SW 1271 (cell line): ENCODE measurements at regions not wholly inside any gene's neighbourhood (a gene's known extent, or its start where the extent isn't known, plus 50 kb on each side); places are given as distances from the start of the nearest gene placed in this dataset.

Experiments
- DNase-seq, 2 experiments: peaks; one replicate each; lab custom pipeline; 2025; lab: John Stamatoyannopoulos, UW

DNA sequence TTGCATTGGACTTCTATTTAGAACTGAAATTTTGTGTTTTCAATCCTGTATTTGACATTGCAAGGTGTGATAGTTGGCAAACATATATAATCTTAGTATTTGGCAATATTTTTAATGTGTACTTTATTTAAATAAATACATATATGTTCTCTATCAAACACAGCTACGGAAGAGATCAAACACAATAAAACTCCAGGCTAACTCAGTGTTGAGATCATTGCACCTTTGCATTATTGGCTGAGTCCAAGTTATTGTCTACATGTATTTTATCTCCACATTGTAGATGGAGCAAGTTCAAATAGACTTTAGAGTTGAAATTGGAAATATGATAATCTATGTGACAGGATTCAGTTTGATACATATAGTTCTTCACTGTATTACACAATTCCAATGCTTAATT lies 176.7 kb downstream of the ST6GAL2 start:
- no peak for DNase-seq

DNA sequence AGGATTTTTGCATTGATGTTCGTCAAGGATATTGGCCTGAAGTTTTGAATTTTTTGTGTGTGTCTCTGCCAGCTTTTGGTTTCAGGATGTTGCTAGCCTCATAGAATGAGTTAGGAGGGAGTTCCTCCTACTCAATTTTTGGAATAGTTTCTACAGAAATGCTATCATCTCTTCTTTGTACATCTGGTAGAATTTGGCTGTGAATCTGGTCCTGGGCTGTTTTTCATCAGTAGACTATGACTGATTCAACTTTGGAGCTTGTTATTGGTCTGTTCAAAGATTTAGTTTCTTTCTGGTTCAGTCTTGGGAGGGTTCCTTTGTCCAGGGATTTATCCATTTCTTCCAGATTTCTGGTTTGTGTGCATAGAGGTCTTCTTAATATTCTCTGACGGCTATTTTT lies 166.7 kb downstream of the ST6GAL2 start:
- DNase-seq = no peak

DNA sequence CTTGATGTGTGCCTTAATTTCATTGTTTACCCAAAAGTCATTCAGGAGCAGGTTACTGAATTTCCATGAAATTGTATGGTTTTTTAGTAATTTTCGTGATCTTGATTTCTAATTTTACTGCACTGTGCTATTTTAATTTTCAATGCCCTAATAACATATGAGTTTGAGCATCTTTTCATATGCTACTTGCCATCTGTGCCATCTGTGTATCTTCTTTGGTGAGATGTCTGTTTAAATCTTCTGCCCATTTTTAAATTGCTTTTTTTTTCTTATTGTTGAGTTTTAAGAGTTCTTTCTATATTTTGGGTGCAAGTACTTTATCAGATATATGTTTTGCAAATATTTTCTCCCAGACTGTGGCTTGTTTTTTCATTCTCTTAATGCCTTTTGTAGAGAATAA lies 165.9 kb downstream of the ST6GAL2 start:
- DNase-seq = no peak

DNA sequence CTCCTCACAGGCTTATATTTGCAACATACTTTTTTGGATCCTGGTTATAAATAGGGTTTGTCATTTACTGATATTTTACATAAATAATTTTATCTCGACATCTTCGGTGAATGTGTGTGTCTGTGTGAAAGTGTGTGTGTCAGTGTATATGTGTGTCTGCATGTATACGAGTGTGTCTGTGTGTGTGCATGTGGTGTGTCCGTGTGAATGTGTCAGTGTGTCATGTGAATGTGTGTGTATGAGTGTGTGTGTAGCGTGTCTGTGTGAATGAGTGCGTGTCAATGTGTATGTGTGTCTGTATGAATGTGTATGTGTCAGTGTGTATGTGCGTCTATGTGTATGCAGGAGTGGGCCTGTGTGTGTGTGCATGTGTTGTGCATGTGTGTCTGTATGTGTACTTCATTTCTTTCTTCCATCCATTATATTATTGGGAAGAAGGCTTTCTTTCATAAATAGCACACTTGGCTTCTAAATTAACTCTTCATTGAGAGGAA lies 161.6 kb downstream of the ST6GAL2 start:
- no peak for DNase-seq

DNA sequence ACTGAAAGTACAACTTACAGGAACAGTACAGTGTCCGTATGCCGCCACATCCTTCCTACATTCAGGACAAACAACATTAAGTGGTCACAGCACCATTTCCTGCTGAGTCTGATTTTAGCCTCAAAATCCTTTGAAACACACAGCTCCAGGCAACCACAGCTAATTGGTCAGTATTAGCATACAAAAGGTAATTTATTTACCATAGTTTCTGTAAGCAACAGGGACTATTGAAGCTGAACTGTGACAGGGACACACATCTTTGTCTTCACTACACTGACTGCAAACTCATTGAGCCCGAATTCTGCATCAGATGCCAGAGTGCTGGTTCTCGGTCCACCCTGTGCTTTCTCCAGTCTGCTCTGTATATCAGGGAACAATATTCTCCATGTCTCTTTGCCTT lies 151.8 kb downstream of the ST6GAL2 start:
- DNase-seq = no peak

DNA sequence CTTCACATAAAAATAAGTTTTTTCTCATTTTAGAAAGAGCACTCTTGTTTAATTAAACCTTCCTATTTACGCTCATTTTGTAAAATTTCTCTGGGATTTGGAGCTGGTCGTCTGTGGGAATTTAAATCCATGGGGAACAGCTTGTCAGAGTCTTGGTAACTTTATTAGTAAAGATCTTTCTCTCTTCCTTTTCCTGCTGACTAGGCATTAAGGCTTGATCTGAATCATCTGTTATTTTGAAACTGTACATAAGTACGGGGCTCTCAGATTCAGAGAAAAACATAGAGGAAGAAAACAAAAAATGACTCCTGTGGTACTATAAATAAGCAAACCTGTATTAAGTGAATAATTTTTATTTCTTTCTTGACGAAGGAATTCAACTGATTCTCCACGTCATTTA lies 150.2 kb downstream of the ST6GAL2 start:
- no peak for DNase-seq

DNA sequence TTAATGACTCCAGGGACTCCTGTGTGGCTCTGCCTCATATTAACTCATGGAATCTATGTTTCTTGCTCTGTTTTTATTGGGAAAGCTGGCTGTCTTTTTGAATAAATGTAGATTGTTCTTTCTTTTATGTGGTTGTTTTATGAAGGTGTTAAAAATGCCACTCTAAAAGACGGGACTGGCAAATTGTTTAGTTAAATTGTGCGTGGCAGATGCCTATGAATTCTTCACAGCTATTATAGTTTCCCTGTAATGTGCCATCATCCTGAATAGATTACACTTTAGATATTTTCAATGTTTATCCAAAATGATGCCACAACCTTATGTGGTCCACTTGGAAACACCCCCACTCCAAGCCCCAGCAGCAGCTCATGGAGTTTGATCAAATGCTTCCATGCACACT lies 149.7 kb downstream of the ST6GAL2 start:
- DNase-seq = no peak

DNA sequence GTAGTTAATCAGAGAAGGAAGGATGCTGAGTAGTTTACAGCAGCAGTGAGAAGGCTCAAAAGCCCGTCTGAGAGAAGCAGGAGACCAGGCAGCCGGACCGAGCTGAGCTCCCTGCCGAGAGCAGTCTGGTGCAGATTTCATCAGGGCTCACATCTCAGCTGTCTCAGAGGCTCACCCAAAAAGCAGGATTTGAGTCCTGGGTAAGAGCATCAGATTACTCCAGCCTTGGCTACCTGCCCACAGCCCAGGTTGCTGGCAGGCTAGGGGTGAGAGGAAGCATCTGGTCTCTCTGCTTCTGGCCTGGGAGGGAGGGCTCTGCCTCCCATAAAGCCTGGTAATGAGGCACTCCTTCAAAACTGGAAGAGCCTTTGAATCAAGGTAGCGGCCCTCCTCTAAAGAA lies 140.5 kb downstream of the ST6GAL2 start:
- DNase-seq = no peak

DNA sequence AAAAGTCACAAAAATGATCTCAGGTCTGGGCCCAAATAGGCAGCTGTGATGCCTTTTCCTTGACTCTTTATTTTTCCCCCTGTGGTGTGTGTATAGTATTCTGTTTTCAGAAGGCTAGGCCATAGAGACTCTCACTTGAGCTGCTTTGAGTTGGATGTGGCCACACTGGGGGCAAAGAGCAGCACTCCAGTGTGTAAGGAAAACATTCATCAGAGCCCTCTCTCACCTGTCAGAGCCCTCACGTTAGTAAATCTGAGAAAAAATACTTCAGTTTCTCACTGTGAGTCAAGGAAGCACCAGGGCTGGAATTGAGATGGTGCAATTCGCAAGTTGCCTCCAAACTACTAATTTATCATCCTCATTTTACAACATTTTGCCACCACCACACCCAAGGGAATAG lies 136.1 kb downstream of the ST6GAL2 start:
- DNase-seq = no peak
